GM12873 (cell line): ENCODE measurements at regions not wholly inside any gene's neighbourhood (a gene's known extent, or its start where the extent isn't known, plus 50 kb on each side); places are given as distances from the start of the nearest gene placed in this dataset.

Experiments
- CTCF ChIP-seq: IDR thresholded peaks from 2 replicates; pipeline ENCODE4 v1.5.1; 2012; ENCODE audit warnings: low read depth, mild to moderate bottlenecking, moderate library complexity, low read length, control low read depth; ENCODE audit not compliant: insufficient read depth; ENCODE audit errors: missing control alignments

GRCh38 chr7:110529175-110529574 is 561.8 kb upstream of the LRRN3 start:
- TF ChIP-seq CTCF = no peak

DNA sequence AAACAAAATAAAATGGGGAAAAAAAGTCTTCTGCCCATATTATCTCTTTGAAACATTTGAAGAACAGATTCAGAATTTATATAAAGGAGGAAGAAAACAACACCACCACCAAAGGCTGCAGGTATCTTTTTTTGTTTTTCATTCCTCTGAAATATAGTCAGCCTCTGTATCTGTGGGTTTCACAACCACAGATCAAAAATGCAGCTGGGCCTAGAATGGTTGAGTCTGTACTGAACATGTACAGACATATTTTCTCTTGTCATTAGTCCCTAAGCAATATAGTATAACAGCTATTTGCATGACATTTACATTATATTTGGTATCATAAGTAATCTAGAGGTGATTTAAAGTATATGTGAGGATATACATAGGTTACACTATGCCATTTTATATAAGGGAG is 559.7 kb upstream of the LRRN3 start:
- TF ChIP-seq CTCF = no peak

DNA sequence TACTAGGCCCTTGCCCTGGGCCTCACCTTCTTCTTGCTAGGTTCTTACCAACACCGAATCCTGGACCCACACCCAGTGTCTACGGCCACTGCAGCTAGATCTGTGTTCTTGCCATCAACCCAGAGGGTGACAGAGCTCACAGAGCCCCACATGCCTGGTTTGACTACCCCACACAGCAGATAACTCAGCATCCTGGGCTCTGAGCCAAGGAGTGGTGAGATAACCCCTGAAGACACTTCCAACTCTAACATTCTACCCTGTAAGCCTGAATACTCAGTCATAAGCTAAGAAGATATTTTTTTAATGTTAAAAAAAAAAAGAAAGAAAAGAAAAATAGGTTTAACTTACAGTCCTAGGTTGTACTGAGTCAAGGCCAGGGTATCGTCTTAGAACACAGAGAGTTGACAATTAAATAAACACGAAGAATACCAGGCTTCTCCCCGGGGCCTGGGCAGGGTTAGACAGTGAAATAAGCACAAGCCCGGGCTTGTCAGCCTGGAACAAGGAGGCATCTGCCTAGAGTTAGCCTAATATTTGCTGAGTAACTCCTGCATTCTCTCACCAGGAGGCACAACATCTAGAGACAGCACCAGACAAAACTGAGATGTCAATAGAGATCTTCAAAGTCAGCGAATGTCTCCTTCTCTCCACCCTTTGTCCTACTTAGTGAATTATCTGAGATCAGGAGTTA is 556.5 kb upstream of the LRRN3 start:
- TF ChIP-seq CTCF = no peak

- TF ChIP-seq CTCF = no peak
Measured at GRCh38 chr7:110539216-110539615, 551.7 kb upstream of the LRRN3 start.

DNA sequence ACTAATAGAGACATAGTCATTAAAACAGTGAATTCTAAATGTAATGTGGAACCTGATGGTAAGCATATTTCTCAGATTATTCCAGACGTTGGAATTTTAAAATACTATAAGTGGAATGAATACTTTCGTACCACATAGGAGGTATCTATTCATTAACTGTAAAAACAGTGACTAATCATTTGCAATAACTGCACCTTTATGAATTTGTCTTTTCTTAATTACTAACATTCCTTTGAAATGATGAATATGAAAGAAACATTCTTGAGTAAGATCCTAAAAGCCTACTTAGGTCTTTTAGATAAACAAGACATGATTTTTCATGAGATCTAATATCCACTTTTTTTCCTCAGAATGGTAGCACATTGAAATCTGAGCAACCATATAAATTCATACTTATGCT is 549.0 kb upstream of the LRRN3 start:
- TF ChIP-seq CTCF = no peak

DNA sequence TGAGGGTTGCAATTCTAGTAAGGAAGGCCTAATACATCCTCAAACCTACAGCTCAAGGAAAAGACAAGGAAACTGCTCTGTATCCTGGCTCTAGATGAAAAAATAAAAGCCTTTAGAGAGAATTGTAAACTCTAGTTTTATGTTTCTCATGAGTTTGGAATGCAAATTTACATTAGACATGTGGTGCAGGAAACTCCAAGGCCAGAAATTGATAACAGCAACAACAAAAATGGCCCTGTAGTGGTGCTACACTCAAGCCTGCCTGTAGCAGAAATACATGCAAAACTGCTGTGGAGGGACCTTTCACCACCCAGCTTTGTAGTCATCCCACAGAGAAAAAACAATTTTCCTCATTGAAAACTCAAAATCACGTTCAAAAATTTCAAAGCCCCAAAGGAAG is 546.7 kb upstream of the LRRN3 start:
- TF ChIP-seq CTCF = no peak

DNA sequence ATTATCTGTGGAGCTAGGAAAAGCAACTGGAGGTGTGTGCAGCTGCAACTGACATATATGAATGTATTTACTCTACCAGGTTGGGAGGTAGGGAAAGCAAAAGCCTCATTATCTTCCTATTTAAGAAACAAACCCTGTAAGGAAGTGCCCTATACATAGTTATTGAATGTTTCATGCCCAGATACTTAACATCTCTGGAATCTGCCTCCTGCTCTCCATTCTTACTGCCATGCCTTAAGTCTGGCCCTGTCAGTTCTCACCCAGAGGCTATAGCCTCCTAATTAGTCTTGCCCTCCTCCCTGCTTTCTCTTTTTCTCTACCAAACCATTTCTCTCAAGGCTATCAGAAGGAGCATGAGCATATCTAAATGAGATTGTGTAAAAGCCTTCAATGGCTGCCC is 542.6 kb upstream of the LRRN3 start:
- TF ChIP-seq CTCF = no peak
